Ammon's horn (tissue), 1 donor: ENCODE measurements at regions not wholly inside any gene's neighbourhood (a gene's known extent, or its start where the extent isn't known, plus 50 kb on each side); places are given as distances from the start of the nearest gene placed in this dataset.
"Not testable (repeated sequence)": the region's sequence is repeated elsewhere in the genome, so short reads cannot be mapped to it uniquely, and the experiment has no call there.

Experiments used
- DNase-seq: peaks from one replicate; pipeline ENCODE4 v3.0.0-alpha.2; 2016; ENCODE audit warnings: low spot score

GRCh38 chr2:16726147-16726546 is 60.5 kb upstream of the CYRIA start:
- DNase-seq = no peak

GRCh38 chr2:16725549-16725948 is 59.9 kb upstream of the CYRIA start:
- peak; percentile 55 for DNase-seq

GRCh38 chr2:16722677-16723076 is 57.0 kb upstream of the CYRIA start:
- no peak for DNase-seq

DNA sequence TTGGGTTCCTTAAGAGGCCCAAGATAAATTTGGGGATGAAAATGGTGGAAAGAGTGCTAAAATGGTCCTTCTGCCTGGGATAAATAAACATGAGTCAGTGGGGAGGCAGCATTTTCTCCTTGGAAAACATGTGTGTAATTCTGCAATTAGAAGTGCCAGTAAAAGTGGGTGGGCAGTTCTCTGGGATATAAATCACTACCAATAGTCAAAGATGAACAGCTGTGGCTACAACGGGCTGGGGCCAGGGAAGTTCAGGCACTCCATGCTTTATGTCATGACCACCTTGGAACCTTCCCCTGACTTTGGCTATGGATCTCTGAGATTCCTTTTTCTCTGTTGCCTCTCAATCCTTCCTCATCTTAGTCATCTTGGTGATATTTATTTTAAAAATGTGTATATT is 56.5 kb upstream of the CYRIA start:
- DNase-seq = no peak

- DNase-seq = not testable (repeated sequence)
Observed at GRCh38 chr2:16721529-16721928, 55.9 kb upstream of the CYRIA start.

DNA sequence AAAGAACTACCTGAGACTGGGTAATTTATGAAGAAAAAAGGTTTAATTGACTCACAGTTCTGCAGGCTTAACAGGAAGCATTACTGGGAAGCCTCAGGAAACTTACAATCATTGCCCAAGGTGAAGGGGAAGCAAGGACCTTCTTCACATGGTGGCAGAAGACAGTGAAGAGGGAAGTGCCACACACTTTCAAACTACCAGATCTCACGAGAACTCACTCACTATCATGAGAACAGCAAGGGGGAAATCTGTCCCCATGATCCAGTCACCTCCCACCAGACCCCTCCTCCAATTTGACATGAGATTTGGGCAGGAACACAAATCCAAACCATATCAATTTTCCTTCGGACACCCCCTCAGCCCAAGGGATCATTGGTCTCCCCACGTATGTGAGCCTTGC is 55.1 kb upstream of the CYRIA start:
- DNase-seq = not testable (repeated sequence)

DNA sequence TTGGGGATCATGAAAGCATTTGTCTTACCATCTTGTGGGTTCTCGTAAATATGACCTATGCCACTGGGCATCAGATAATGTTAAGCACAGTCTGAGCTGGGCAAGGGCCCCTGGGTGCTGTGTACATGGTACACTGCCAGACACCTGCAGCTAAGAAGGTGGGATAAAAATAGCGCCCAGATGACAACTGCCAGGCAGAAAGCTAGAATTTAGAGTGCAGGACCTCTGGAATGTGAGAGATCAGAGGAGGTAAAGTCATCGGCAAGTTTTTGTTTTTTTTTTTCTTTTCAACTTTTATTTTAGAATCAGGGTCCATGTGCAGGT is 53.8 kb upstream of the CYRIA start:
- no peak for DNase-seq

- peak; percentile 67 for DNase-seq
Observed at GRCh38 chr2:16718576-16719484, 53.2 kb upstream of the CYRIA start.

DNA sequence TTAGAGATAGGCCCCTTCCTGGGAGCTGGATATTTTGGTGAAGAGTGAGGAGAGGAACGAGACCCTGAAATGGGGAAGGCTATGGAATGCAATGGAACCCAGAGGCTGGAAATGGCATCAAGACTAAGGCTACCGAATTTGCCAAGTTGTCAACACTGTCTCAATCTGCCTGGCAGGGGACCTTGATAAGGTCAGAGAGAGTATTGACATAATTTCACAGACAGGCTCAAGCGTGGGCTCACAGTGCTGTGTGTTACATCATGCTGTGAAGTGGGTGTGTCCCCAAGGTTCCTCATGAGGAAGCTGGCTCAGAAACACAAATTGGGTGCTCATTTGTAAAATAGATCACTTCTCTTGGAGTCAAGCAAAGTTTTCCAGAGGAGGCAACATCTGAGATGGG is 51.8 kb upstream of the CYRIA start:
- no peak for DNase-seq

DNA sequence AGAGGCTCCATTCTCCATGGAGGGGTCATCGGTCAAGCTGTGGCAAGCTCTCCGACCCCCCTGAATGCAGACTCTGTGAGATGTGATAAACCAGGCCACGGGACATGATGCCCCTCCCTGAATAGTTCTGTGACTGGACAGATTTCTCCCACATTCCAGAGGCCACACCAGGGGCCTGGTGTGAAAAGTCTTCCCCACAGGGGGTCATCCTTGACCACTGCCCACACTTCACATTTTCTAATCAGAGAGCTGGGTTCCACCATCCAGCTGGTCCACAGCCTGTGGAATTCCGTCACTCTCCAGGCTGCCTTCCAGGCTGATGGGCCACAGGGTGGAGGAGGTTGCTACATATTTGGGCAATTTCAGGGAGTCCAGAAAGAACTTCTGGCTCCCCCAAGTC is 51.3 kb upstream of the CYRIA start:
- DNase-seq = no peak

DNA sequence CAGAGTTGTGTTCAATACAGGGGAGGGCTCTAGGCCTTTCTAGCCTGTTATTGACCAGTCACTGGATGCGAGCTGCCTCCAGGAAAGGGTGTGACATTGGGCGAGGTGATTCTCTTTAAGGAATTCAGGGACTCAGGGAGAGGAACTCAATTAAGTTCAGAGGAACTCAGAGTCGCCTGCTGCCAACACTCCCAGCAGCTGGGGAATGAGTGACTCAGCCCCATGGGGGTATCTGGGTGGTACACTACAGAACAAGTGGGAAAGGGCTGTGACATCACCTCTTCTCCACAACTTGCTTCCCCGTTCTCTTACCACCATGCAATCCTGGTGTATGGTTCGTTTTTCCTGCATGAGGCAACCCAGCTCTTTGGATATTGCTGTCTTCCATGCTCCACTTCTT is 50.4 kb upstream of the CYRIA start:
- DNase-seq = no peak
